ENCODE measurements at regions not wholly inside any gene's neighbourhood (a gene's known extent, or its start where the extent isn't known, plus 50 kb on each side); places are given as distances from the start of the nearest gene placed in this dataset.

GRCh38 chr2:138964418-138964817 is 184.2 kb upstream of the NXPH2 start:
- Histone ChIP-seq H3K4me3 (replicated peaks; ENCODE audit: insufficient read depth, low read length) (no peak overlapping the region), H3K27me3 (ENCODE audit: insufficient read depth, poor library complexity, severe bottlenecking) (no peaks in the 10 kb centered on the region), H3K27ac (replicated peaks) (no peak overlapping the region)
- no peak for DNase-seq (ENCODE audit: low read depth in 1 of 2, low spot score in 1 of 2)
- TF ChIP-seq REST (IDR thresholded peaks at IDR 0.05; ENCODE audit: insufficient replicate concordance, low read depth) (no peak), POLR2AphosphoS5 (IDR thresholded peaks at IDR 0.05; ENCODE audit: low read depth) (no peak), CTCF (IDR thresholded peaks at IDR 0.05; ENCODE audit: insufficient read depth, low read length) (no peak), SPI1 (IDR thresholded peaks at IDR 0.05; ENCODE audit: borderline replicate concordance, low read depth) (no peak), GABPA (IDR thresholded peaks at IDR 0.05; ENCODE audit: low read depth) (no peak)

- H3K27ac ChIP-seq (replicated peaks): no peak overlapping the region
- H3K4me3 ChIP-seq (replicated peaks; ENCODE audit: insufficient read depth, low read length): no peak overlapping the region
- H3K27me3 ChIP-seq (ENCODE audit: insufficient read depth, poor library complexity, severe bottlenecking): no peaks in the 10 kb centered on the region
- DNase-seq (ENCODE audit: low read depth in 1 of 2, low spot score in 1 of 2): no peak
- TF ChIP-seq CTCF (IDR thresholded peaks at IDR 0.05; ENCODE audit: insufficient read depth, low read length): no peak
- no peak for TF ChIP-seq SPI1 (IDR thresholded peaks at IDR 0.05; ENCODE audit: borderline replicate concordance, low read depth)
- TF ChIP-seq GABPA (IDR thresholded peaks at IDR 0.05; ENCODE audit: low read depth): no peak
- no peak for TF ChIP-seq REST (IDR thresholded peaks at IDR 0.05; ENCODE audit: insufficient replicate concordance, low read depth)
- TF ChIP-seq POLR2AphosphoS5 (IDR thresholded peaks at IDR 0.05; ENCODE audit: low read depth): no peak
These were observed 182.5 kb upstream of the NXPH2 start for GRCh38 chr2:138962686-138963085.

GRCh38 chr2:138960191-138960590 is 180.0 kb upstream of the NXPH2 start:
- H3K27me3 ChIP-seq (ENCODE audit: insufficient read depth, poor library complexity, severe bottlenecking): no peaks in the 10 kb centered on the region
- no peak for DNase-seq (ENCODE audit: low read depth in 1 of 2, low spot score in 1 of 2)

More at GRCh38 chr2:138960191-138960590, 180.0 kb upstream of the NXPH2 start:
- TF ChIP-seq SPI1 (IDR thresholded peaks at IDR 0.05; ENCODE audit: borderline replicate concordance, low read depth) (no peak), REST (IDR thresholded peaks at IDR 0.05; ENCODE audit: insufficient replicate concordance, low read depth) (no peak), GABPA (IDR thresholded peaks at IDR 0.05; ENCODE audit: low read depth) (no peak)
- Histone ChIP-seq H3K4me3 (replicated peaks; ENCODE audit: insufficient read depth, low read length) (no peak overlapping the region), H3K27ac (replicated peaks) (no peak overlapping the region)
